ENCODE measurements at regions not wholly inside any gene's neighbourhood (a gene's known extent, or its start where the extent isn't known, plus 50 kb on each side); places are given as distances from the start of the nearest gene placed in this dataset.

GRCh38 chr6:164021589-164022250 is 607.2 kb downstream of the QKI start:
- no peak for DNase-seq (ENCODE audit: low spot score)

- no peak for DNase-seq (ENCODE audit: low spot score)
Measured at GRCh38 chr6:164020142-164020541, 605.6 kb downstream of the QKI start.

GRCh38 chr6:164018133-164018532 is 603.6 kb downstream of the QKI start:
- DNase-seq (ENCODE audit: low spot score): no peak

- no peak for DNase-seq (ENCODE audit: low spot score)
Measured at GRCh38 chr6:164016056-164016455, 601.5 kb downstream of the QKI start.

- DNase-seq (ENCODE audit: low spot score): no peak
Measured at GRCh38 chr6:164015088-164015484, 600.6 kb downstream of the QKI start.

GRCh38 chr6:164014346-164015087 is 600.0 kb downstream of the QKI start:
- DNase-seq (ENCODE audit: low spot score): no peak

- no peak for DNase-seq (ENCODE audit: low spot score)
Measured at GRCh38 chr6:164013480-164014208, 599.1 kb downstream of the QKI start.

- no peak for DNase-seq (ENCODE audit: low spot score)
Measured at GRCh38 chr6:164011321-164011720, 596.8 kb downstream of the QKI start.

- no peak for DNase-seq (ENCODE audit: low spot score)
Measured at GRCh38 chr6:164010441-164011103, 596.1 kb downstream of the QKI start.

- DNase-seq (ENCODE audit: low spot score): no peak
Measured at GRCh38 chr6:164008902-164009301, 594.4 kb downstream of the QKI start.

- DNase-seq (ENCODE audit: low spot score): no peak
Measured at GRCh38 chr6:164007881-164008280, 593.4 kb downstream of the QKI start.

- DNase-seq (ENCODE audit: low spot score): no peak
Measured at GRCh38 chr6:164006459-164006858, 591.9 kb downstream of the QKI start.

GRCh38 chr6:164005004-164005711 is 590.6 kb downstream of the QKI start:
- no peak for DNase-seq (ENCODE audit: low spot score)

GRCh38 chr6:164000276-164000675 is 585.8 kb downstream of the QKI start:
- DNase-seq (ENCODE audit: low spot score): no peak

GRCh38 chr6:163999475-164000125 is 585.1 kb downstream of the QKI start:
- no peak for DNase-seq (ENCODE audit: low spot score)

- no peak for DNase-seq (ENCODE audit: low spot score)
Measured at GRCh38 chr6:163998496-163998895, 584.0 kb downstream of the QKI start.

- no peak for DNase-seq (ENCODE audit: low spot score)
Measured at GRCh38 chr6:163996491-163996890, 582.0 kb downstream of the QKI start.

- DNase-seq (ENCODE audit: low spot score): no peak
Measured at GRCh38 chr6:163994566-163994965, 580.0 kb downstream of the QKI start.

GRCh38 chr6:163992701-163993100 is 578.2 kb downstream of the QKI start:
- DNase-seq (ENCODE audit: low spot score): no peak

- no peak for DNase-seq (ENCODE audit: low spot score)
Measured at GRCh38 chr6:163992056-163992455, 577.5 kb downstream of the QKI start.

GRCh38 chr6:163991321-163991720 is 576.8 kb downstream of the QKI start:
- DNase-seq (ENCODE audit: low spot score): no peak
